HG03571 (cell line): ENCODE measurements at regions not wholly inside any gene's neighbourhood (a gene's known extent, or its start where the extent isn't known, plus 50 kb on each side); places are given as distances from the start of the nearest gene placed in this dataset.

Source experiments
- ATAC-seq: cut with Tn5 transposase; IDR thresholded peaks from one replicate; pipeline ENCODE4 v1.9.1; 2021; ENCODE audit not compliant: unreplicated experiment

DNA sequence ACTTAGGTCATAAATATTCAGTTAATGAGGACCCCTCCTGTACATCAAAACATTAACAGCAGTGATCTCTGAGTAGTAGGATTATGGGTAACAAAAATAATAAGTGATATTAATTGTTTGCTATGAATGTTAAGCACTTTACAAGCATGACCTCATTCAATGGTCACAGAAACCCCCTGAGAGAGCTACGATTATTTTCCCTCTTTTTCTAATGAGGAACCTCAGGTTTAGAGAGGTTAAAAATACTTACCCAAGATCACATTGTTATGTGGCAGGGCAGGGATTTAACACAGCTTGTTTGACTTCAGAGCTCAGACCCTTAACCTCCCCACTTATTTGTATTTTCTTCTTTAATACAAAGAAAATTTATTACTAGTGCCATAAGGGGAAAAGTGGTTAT, 228.2 kb downstream of the TBL1XR1 start:
- ATAC-seq = no peak

DNA sequence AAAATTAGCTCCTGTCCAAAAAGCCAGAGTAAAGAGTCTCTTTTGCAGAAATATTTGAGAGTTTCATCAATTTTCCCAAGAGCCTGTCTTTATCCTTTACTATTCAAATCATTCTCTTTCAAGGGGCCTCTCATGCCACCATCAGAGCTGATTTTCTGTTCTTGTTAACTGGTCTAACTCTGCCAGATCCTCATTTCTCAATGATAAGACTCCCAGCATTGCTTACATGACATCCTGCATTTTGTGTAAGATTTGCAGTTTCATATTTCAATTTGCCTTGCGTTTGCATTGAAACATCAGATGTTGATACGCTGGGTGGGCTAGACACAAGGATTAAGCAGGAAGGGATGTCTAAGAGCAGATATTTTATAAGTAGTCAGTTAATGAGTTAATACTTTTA, 228.7 kb downstream of the TBL1XR1 start:
- no peak for ATAC-seq

DNA sequence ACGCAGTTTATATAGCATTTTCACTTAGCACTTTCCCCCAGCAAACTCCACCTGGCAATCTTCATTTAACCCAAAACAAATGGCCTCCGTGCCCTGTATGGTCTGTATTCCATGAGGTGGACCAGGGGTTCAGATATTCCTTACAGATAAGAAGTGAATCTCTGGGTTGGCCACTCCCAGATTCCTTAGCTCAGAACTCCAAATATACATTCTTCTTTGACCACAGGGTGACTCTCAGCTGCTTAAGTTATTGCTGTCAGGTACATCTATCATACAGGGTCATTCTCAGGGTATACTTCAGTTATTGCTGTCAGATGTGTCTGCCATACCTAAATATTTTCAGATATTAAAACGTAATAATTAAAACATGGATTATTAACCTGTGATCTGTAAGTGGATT, 229.8 kb downstream of the TBL1XR1 start:
- ATAC-seq = no peak

DNA sequence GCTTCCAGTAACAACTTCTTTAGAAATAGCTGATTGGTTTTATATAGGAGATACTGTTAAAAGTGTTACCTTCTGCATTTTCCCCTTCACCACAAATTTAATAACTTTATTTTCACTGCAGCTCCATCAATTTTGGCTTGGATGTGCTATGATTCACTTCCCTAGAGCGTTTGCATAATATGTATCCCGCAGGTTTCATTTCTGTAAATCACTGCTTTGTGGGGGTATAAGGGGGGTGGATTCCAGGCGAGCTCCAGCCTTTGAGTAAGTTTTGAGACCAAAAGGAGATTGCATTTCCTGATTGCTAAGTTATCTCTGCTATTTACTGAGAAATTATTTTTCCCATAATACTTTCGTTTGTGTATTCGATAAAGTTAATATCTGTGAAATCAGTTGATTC, 232.6 kb downstream of the TBL1XR1 start:
- ATAC-seq = no peak

DNA sequence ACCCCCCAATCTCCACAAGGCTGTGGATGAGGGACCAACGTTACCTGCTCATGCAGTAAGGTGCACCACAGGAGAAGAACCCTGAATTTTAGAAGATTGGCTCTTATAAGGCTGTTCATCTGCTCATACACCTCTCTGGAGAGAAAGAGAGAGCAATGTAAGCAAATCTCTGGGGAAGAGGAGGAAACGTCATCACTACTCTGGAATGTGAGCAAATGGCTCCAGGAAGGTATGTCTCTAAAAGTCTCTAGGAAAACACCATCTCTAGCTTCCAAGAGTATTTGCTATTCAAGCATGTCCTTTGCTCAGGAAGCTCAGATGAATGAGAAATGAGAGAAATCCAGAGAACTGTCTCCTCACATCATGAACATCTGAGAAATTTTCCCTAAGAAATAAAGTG, 235.4 kb downstream of the TBL1XR1 start:
- no peak for ATAC-seq

DNA sequence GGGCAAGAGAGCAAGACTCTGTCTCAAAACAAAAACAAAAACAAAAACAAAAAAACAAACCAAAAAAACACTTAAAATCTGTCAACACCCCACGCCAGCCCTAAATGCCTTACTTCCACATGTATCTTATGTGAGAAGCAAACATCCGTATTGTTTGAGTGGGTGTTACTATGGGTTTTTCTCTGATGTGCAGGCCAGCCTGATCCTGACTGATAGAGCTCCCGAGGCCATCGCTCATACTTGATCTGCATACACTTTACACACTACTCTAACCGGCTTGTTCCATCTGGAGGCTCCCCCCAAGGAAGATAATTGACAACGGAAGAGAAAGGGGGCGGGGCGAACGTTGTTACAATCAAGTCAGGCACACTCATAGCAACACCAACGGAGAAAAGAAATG, 237.4 kb downstream of the TBL1XR1 start:
- no peak for ATAC-seq

DNA sequence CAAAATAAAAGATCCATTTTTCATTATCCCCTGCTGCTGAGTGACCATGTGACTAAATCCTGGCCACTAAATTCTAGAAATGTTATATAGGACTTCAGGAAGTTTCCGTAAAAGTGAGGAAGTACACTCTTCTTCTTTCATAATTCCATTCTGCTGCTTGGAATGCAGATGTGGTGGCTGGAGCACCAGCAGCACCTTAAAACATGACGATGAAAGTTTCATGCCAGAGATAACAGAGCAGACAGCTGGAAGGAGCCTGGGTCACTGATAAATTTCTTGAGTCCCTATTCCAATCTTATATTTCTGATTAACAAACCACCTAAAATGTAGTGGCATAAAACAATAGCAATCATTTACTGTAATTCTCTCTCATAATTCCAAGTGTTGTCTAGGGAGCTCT, 238.7 kb downstream of the TBL1XR1 start:
- ATAC-seq = no peak

DNA sequence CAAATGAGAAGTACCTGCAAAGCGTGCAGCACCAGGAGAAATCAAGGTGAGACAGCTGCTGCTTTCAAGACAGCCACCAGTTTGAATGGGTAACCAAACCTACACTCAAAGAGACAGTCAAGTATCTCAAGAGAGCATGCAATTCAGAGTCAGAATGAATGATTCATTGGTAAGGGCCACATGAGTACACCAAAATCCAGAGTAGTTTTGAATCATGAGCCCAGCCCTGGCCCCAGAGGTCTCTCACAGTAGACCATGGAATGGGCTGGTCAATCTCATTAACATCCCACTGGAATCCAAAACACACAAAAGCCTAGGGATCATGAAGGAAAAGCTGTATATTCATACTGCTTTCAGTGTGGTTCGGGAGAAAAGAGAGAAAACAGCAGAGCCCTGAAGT, 242.8 kb downstream of the TBL1XR1 start:
- no peak for ATAC-seq

DNA sequence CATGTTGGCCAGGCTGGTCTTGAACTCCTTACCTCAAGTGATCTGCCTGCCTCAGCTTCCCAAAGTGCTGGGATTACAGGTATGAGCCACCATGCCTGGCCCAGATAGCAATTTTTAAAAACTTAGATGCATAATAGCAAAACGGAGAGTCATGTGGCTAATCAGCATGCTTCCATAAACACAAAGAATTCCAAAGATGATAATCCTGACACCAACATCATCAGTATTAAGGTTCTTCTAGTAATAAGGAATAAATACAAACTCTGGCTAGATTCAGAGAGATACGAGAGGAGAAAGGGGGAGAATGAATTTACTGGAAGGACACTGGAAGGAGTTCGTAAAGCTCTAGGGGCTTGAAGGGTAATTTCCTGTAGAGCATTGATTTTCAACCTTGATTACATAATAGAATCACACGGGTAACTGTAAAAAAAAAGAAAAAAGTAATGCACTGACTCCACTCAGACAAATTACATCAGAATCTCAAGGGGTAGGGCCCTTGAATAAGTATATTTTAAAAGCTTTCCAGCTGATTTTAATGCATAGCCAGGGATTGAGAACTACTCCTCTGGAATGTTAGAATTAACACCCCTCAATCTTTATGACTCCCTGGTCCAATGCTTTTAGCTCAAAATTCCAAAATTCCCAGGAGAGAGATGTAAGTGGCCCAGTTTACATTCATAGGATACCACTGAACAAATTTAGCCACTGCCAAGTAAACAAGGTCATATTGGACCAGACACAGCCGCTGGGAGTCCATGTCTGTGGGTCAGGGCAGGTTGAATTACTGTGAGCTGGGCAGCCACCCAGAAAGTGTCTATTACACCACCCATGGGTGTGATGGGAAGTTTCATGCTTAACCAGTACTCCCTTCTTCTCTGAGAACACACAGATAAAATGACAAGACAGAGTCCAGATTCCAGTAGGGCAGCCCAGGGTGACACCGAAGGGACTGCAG, 243.9 kb downstream of the TBL1XR1 start:
- no peak for ATAC-seq

DNA sequence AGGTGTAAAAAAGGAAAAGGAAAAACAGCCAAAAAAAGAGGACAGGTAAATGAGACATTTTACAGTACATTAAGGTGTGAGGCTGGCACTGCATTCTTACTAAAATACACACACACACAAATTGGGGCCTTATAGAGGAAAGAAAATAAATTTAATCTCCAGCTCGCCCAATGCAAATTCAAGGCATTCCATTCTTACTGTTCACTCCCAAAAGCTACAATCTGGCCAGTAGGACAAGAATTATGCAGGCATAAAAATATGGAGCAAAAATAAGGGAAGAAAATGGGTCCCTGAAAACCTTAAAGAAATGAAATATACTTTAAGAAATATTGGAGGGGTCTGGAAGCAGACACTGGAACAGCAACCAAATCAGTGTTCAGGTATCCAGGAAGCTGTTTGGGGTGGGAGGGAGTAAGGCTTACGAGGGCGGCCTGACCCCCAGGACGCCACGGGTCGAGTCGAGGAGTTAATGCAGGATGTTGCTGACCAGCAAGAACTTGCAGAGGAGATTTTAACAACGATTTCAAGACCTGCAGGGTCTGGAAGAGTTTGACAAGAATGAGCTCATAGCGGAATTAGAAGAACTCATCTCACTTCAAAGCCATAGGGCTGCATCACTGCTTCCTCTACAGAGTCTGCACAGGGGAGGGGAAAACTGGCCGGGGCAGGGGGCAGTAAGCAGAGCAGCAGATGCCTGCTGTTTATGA, 245.5 kb downstream of the TBL1XR1 start:
- no peak for ATAC-seq

DNA sequence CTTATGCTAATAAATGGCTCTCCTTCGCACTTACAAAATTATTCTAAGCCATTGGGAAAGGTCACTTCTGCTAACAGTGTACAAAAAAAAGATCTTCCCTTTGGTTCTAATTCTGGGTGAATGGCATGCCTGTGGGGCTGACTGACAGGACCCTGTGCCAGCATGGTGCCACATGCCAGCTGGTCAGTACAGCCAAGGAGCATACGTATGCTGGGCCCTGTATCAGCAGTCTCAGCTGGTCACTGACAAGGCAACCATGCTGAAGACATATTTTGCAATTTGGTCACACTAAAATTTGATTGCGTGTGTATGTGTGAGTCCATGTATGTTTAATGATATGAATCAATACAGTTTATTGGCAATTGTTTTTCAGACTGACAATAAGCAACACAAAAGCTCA, 246.1 kb downstream of the TBL1XR1 start:
- no peak for ATAC-seq

DNA sequence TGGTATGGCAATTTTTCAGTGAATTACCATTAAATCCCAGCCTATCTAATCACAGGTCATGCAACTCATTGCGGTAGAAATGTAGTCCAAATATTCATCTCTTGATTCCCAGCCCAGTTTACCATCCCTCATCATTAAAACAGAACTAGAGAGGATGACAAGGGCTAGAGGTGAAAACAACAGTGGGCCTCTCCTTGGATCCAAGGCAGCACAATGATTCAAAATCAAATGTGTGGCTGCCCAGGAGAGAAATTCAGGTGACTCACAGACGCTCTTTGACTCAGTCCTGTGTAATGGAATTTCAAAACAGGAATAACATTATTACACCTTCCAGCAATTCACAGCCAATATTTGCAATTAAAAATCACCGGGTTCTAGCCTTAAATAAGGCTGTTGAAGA, 246.5 kb downstream of the TBL1XR1 start:
- no peak for ATAC-seq

DNA sequence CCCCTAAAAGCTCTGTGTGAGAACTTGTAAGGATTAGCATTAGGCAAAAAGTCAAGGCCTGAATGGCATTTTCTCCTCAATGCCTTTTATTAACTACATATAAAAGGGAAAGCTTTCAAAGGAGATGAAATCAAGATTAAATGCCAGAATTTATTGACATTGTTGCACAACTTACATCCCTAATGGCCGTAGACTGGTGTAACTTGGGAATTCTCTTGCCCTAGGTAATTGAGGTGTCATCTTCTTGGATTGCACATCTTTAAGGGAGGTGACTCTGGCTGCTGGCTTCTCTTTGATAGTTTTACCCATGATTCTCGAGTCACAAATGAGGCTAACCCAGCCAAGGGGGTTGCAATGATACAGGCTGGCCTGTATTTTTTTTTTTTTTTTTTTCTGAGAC, 249.1 kb downstream of the TBL1XR1 start:
- ATAC-seq = no peak

DNA sequence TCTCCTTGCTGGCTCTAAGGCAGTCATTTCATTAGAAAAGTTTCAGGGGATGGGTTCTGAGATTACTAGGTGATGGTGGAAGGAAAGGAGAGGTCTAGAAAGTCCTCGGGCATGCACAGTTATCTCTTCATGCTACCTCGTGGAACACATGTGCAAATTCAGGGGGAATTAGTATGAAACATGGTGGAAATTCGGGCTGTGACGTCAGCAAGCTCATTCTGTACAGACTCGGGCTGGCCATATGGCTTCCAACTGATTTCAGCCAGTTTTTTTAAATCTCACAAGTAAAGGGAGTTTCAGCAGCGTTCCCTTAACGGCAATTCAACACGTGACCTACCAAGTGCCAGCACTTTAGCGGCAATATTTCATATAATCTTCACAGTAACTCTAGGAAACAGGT, 251.1 kb downstream of the TBL1XR1 start:
- no peak for ATAC-seq

DNA sequence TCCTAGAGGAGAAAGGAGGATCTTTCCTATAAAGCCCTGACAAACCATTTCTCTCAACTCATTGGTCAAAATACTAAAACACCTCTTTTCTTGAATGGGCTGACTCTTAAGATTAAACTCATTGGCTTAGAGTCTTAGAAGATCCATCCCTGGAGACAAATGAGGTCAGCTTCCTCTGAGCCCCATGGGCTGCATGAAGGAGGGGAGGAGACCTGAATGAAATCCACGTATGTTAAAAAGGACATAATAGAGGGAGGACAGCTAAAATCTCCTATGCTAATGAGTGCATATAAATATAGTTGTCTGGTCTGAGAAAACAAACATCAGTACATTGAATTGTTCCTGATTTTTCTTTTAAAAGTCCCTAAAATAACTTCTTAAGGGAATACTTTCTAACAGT, 255.0 kb downstream of the TBL1XR1 start:
- no peak for ATAC-seq

DNA sequence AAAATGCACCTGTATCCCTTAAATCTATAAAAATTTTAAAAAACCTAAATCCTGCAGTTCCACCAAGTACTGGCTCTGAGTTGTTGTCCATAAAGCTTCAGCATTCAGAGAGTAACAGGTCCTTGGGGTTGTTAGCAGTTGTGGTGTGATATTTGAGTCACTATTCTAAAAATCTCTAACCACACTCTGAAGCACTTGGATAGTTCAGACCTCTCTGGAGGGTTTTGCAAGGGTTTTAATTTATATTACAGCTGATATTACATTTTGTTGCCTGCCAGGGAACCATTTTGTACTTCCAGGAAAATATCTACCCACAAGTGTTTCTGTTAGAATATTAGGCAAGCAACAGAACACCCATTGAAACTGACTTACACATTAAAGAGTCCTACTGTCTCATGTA, 255.6 kb downstream of the TBL1XR1 start:
- ATAC-seq = no peak

DNA sequence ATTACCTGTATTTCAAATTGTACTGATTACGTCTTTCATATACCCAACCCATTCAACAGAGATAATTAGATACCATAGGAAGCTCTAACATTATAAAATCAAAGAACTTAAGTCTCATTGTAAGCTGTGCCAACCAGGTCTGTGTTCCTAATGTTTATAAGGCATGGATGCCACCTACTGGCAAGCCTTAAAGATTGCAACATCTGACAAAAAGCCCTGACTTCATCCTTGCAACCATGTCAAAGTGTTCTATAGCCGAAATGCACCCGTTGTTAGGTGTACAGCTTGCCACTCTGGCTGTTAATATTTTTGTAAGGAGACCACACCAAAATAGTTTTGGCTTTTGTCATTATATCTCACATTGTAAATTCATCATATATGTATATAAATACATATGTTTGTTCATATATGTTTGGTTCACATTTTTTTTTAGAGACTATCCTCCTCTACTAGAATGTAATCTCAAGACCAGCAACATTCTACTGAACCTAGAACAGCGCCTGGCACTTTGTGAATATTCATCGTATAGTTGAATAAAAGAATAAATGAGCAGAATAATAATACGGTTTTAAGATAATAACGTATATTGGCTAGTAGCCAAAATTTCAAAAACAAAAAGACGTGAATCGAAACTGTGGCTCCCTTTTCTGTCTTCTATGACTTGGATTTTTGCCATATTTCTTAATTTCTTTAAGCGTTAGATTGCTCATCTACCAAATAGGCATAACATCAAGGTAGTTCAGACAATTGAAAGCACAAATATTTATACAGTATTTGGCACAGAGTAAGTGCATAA, 258.1 kb downstream of the TBL1XR1 start:
- ATAC-seq = peak; percentile 92

DNA sequence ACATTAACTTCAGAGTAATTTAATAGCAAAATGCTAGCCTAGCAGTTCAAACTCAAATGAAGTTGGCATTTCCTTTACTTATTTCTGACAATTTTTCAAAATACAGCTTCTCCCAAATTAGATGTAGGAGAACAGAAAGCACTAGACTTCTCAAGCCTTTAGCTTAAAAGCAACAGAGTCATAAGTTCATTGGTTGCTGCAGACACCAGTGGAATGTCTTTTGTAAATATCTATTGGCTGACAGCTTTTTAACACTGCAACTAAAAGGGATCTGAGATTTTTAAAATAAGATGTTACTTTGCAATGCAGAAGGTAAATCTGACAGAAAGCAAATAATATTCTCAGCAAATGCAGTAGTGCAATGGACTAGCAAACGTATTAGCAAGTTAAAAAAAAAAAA, 259.3 kb downstream of the TBL1XR1 start:
- ATAC-seq = no peak

DNA sequence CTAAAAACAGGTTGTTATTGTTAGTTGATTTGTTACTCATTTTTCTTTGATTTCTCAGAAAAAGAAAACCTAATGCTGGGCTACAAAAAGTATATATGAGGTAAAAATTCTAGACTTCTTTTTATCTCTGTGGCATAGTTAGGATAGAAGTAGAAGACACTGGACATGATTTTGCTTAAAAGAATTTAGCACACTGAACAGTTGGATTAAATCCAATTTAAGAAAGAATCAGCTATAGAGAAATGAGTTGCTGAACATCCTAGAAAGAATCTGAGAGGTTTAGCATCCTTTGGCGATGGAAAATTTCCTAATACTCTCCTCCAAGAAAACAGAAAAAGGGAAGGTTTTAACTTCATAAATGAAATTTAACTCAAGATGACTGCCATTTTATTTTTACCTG, 259.7 kb downstream of the TBL1XR1 start:
- ATAC-seq = no peak

DNA sequence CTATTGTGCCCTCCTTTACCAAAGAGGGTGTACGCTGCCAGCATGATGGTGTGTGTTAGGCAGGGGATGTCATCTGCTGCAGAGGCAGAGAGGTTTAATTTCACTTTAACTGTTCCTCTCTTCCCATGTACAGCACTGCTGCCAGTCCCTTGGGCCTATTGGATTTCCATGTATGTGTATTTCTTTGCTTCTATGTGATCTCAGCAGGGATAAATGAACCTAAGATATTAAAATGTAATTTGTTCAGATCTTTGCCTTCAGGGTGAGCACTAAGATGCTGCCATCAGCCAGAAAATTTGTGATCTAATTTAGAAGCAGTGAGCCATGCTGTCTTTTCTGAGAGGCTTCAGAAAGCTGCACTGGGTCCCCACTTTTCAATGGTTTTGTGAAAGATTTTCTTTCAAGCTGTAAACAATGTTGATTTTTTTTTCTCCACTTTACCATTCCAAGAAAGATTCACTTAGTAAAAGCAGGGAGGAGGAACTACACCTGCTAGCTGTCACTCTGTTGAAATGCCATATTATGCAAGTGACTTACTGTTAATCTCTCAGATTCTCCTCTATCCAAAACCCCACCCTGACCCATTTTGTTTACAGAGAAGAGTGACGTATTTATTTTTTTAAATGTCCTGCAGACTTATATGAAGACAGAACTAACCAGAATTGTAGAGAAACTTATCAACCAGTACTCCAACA, 261.9 kb downstream of the TBL1XR1 start:
- ATAC-seq = no peak

DNA sequence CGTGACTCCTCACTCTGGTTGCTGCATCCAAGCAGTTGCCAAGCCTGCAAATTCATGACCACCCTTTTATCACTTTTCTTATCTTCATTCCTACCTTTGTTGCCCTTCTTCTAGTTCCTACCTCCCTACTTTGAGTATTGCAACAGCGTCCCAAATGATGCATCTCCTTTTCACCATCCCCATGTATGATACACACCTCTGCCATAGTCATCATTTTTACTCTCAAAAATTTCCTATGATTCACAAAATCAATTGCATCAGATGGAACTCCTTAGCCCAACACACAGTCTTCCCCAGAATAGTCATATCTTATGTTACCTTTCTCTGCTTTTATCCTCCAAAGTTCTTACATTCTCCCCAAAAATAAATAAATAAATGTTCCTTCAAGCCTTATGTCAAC, 262.6 kb downstream of the TBL1XR1 start:
- ATAC-seq = no peak
